A549 (cell line): ENCODE measurements at regions not wholly inside any gene's neighbourhood (a gene's known extent, or its start where the extent isn't known, plus 50 kb on each side); places are given as distances from the start of the nearest gene placed in this dataset.

Experiments used
- ATAC-seq, 2 experiments: fragments of 200-7000 bp in 1 of 2; fragments of >200 bp in 1 of 2; cut with Nextera tagmentation in 1 of 2; cut with Tn5 transposase in 1 of 2; 3 replicates each; pipeline versions ENCODE4 v1.8.0 to v1.9.1; 2018 to 2020; ENCODE audit warnings: mild to moderate bottlenecking in 1 of 2, moderate library complexity in 1 of 2
- CTCF ChIA-PET: fragments of 300-600 bp; sonication (Branson Sonifier 250); formaldehyde crosslinking; extraction: SDS; loops from one replicate; lab custom pipeline; 2021; ENCODE audit warnings: antibody characterized with exemption, inconsistent platforms; lab: Yijun Ruan, JAX
- POLR2A ChIA-PET: fragments of 350-600 bp; formaldehyde crosslinking; extraction: SDS; loops from one replicate; lab custom pipeline; 2021; ENCODE audit warnings: antibody characterized with exemption, inconsistent platforms; lab: Yijun Ruan, JAX
- DNase-seq, 2 experiments: peaks; one replicate each; pipeline versions ENCODE4 v3.0.0 to v3.0.0-alpha.2; 2011 to 2016; ENCODE audit warnings: low read depth in 1 of 2, low spot score in 1 of 2
- FAIRE-seq: peaks from 2 replicates; lab custom pipeline; 2011; peaks lifted over from hg19 to GRCh38; lab: Jason Lieb, UNC
- H3K27ac ChIP-seq, 2 experiments: fragments of >200 bp; sonication (Bioruptor Twin); formaldehyde crosslinking; 3 replicates each; pipeline ENCODE4 v1.5.1; 2016 to 2017
- H3K4me1 ChIP-seq: fragments of >200 bp; sonication (Bioruptor Twin); formaldehyde crosslinking; 3 replicates; pipeline ENCODE4 v1.6.1; 2016
- H3K4me2 ChIP-seq: fragments of >200 bp; sonication (Bioruptor Twin); formaldehyde crosslinking; 3 replicates; pipeline ENCODE4 v1.6.1; 2016
- H3K4me3 ChIP-seq: fragments of >200 bp; sonication (Bioruptor Twin); formaldehyde crosslinking; 3 replicates; pipeline ENCODE4 v1.5.1; 2016
- H3K9me3 ChIP-seq: fragments of >200 bp; sonication (Bioruptor Twin); formaldehyde crosslinking; 3 replicates; pipeline ENCODE4 v1.6.1; 2016
- CBX2 ChIP-seq: fragments of 200-600 bp; sonication (generic); IDR thresholded peaks from 2 replicates; pipeline ENCODE4 v1.6.1; 2016; ENCODE audit warnings: low read depth, mild to moderate bottlenecking, borderline replicate concordance
- CBX8 ChIP-seq: fragments of 200-600 bp; sonication (generic); IDR thresholded peaks from 2 replicates; pipeline ENCODE4 v1.6.1; 2016
- CEBPB ChIP-seq, 2 experiments: fragments of >200 bp in 1 of 2; sonication (Bioruptor Twin) in 1 of 2; formaldehyde crosslinking in 1 of 2; IDR thresholded peaks; 2 replicates each; pipeline ENCODE4 v1.6.1; 2012 to 2016
- CHD4 ChIP-seq: fragments of 200-600 bp; sonication (generic); IDR thresholded peaks from 2 replicates; pipeline ENCODE4 v1.6.1; 2016; ENCODE audit warnings: antibody characterized with exemption, mild to moderate bottlenecking, borderline replicate concordance
- FOSB ChIP-seq: fragments of 250-450 bp; sonication (Bioruptor Pico); IDR thresholded peaks from 2 replicates; pipeline ENCODE4 v1.5.0; 2020; ENCODE audit warnings: mild to moderate bottlenecking, moderate library complexity
- FOXS1 ChIP-seq: fragments of 250-450 bp; sonication (Bioruptor Pico); IDR thresholded peaks from 2 replicates; pipeline ENCODE4 v1.5.0; 2020; ENCODE audit warnings: mild to moderate bottlenecking, moderate library complexity
- HOXB13 ChIP-seq: fragments of 250-450 bp; sonication (Bioruptor Pico); IDR thresholded peaks from 2 replicates; pipeline ENCODE4 v1.5.0; 2020; ENCODE audit warnings: low read depth, mild to moderate bottlenecking, moderate library complexity
- JUNB ChIP-seq: fragments of >200 bp; sonication (Bioruptor Twin); formaldehyde crosslinking; IDR thresholded peaks from 2 replicates; pipeline ENCODE4 v1.6.1; 2016
- KDM1A ChIP-seq: fragments of 200-600 bp; sonication (generic); IDR thresholded peaks from 2 replicates; pipeline ENCODE4 v1.6.1; 2016; ENCODE audit warnings: low read depth, mild to moderate bottlenecking
- MAFK ChIP-seq: fragments of 450-650 bp; IDR thresholded peaks from 2 replicates; pipeline ENCODE4 v1.6.1; 2014; ENCODE audit not compliant: partially characterized antibody
- MAZ ChIP-seq: fragments of 150-350 bp; IDR thresholded peaks from 2 replicates; pipeline ENCODE4 v1.6.1; 2014; ENCODE audit warnings: antibody characterized with exemption, low read depth, low read length, borderline replicate concordance
- NPAS2 ChIP-seq: fragments of 250-450 bp; sonication (Bioruptor Pico); IDR thresholded peaks from 2 replicates; pipeline ENCODE4 v1.8.0; 2022; ENCODE audit warnings: mild to moderate bottlenecking, moderate library complexity, borderline replicate concordance
- PHF8 ChIP-seq: fragments of 200-600 bp; sonication (generic); IDR thresholded peaks from 2 replicates; pipeline ENCODE4 v1.6.1; 2016; ENCODE audit warnings: low read depth, mild to moderate bottlenecking, antibody characterized with exemption, moderate library complexity, borderline replicate concordance
- POLR2AphosphoS2 ChIP-seq: conservative IDR thresholded peaks from 2 replicates; pipeline ENCODE4 v1.6.1; 2012; ENCODE audit warnings: low read length, improper control_type of control experiment, inconsistent platforms
- RAD21 ChIP-seq, 2 experiments: fragments of >200 bp in 1 of 2; sonication (Bioruptor Twin) in 1 of 2; formaldehyde crosslinking in 1 of 2; IDR thresholded peaks in 1 of 2; conservative IDR thresholded peaks in 1 of 2; 2 replicates in 1 of 2; 3 replicates in 1 of 2; pipeline ENCODE4 v1.6.1; 2012 to 2018; ENCODE audit warnings: inconsistent platforms in 1 of 2
- RARB ChIP-seq: fragments of 250-450 bp; sonication (Bioruptor Pico); IDR thresholded peaks from 2 replicates; pipeline ENCODE4 v1.8.0; 2021; ENCODE audit warnings: mild to moderate bottlenecking, moderate library complexity
- RNF2 ChIP-seq: fragments of 200-600 bp; sonication (generic); IDR thresholded peaks from 2 replicates; pipeline ENCODE4 v1.6.1; 2016; ENCODE audit warnings: low read depth, mild to moderate bottlenecking, antibody characterized with exemption, moderate library complexity, borderline replicate concordance
- SMC3 ChIP-seq: fragments of >200 bp; sonication (Bioruptor Twin); formaldehyde crosslinking; IDR thresholded peaks from 3 replicates; pipeline ENCODE4 v1.6.1; 2018; ENCODE audit warnings: inconsistent platforms
- TFCP2L1 ChIP-seq: fragments of 250-450 bp; sonication (Bioruptor Pico); IDR thresholded peaks from 2 replicates; pipeline ENCODE4 v1.5.0; 2021; ENCODE audit warnings: mild to moderate bottlenecking
- TP53 ChIP-seq: fragments of 250-450 bp; sonication (Bioruptor Pico); IDR thresholded peaks from 2 replicates; pipeline ENCODE4 v1.5.0; 2021; ENCODE audit warnings: mild to moderate bottlenecking, moderate library complexity
- ZFP36 ChIP-seq: fragments of 450-650 bp; IDR thresholded peaks from 2 replicates; pipeline ENCODE4 v1.6.1; 2014; ENCODE audit warnings: borderline replicate concordance; ENCODE audit not compliant: partially characterized antibody
- ZNF302 ChIP-seq: fragments of 250-450 bp; sonication (Bioruptor Pico); IDR thresholded peaks from 2 replicates; pipeline ENCODE4 v1.9.0; 2021; ENCODE audit warnings: inconsistent platforms, mild to moderate bottlenecking, moderate library complexity
- ZSCAN20 ChIP-seq: fragments of 250-450 bp; sonication (Bioruptor Pico); IDR thresholded peaks from 2 replicates; pipeline ENCODE4 v1.8.0; 2022; ENCODE audit warnings: mild to moderate bottlenecking, moderate library complexity
- WGBS: methylation state at CpG from one replicate; pipeline ENCODE4 v1.1.6; 2017; ENCODE audit errors: missing lambda C conversion rate; 5-methylcytosine and 5-hydroxymethylcytosine counted together
- TF ChIP-seq, protein P1 (sequence below): fragments of >200 bp; sonication (Bioruptor Twin); formaldehyde crosslinking; IDR thresholded peaks from 2 replicates; pipeline ENCODE4 v1.6.1; 2016
- TF ChIP-seq, protein P2 (sequence below): fragments of >200 bp; sonication (Bioruptor Twin); formaldehyde crosslinking; IDR thresholded peaks from 3 replicates; pipeline ENCODE4 v1.6.1; 2016
- TF ChIP-seq, protein P3 (sequence below): fragments of 450-650 bp; IDR thresholded peaks from 2 replicates; pipeline ENCODE4 v1.6.1; 2014; ENCODE audit warnings: antibody characterized with exemption
- TF ChIP-seq, protein P4 (sequence below): fragments of 150-350 bp; IDR thresholded peaks from 2 replicates; pipeline ENCODE4 v1.6.1; 2014; ENCODE audit warnings: low read depth, mild to moderate bottlenecking, low read length
- TF ChIP-seq, protein P5 (sequence below): fragments of 250-450 bp; sonication (Bioruptor Pico); IDR thresholded peaks from 2 replicates; pipeline ENCODE4 v1.5.0; 2021; ENCODE audit warnings: mild to moderate bottlenecking, moderate library complexity, borderline replicate concordance

DNA sequence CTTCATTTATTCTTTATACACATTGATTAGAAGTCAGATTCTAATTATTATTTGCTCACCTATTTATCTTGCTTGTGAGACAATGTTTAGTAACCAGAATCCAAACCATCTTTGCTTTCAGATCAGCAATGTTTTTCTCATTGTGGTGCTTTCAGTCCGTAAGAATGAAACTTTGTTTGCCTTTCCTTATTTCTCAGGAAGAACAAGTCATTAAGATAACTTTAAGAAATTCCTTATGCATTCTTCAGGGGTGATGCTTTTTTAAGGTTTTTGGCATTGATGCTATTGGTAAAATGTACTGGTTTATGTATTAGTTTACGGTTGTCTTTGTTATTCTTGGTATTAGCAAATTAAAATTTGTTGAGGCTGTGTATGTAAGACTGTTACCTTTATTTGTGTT lies 120.8 kb upstream of the POU1F1 start:
- DNase-seq (no peak), FAIRE-seq (no peak), ATAC-seq (no peak)
- Histone ChIP-seq H3K27ac (no peak overlapping the region), H3K9me3 (peaks cover 4% of the 10 kb centered on the region; the same call in 1 of the 3 replicates), H3K4me3 (no peak overlapping the region), H3K4me1 (no peaks in the 10 kb centered on the region), H3K4me2 (no peak overlapping the region)
- ChIA-PET CTCF (interaction anchor here (0.6 to 1.1 kb wide), 2 partner anchors 10 to 36 kb away, joined by 3 read pairs; no protein-coding TSS in a partner anchor), POLR2A (no interaction called here)
- TF ChIP-seq ZNF302 (CRISPR knock-in tag) = no peak
- TF ChIP-seq, protein P1, sequence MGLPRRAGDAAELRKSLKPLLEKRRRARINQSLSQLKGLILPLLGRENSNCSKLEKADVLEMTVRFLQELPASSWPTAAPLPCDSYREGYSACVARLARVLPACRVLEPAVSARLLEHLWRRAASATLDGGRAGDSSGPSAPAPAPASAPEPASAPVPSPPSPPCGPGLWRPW = no peak
- WGBS = 45% methylated on average over 2 of the region's 2 CpGs

DNA sequence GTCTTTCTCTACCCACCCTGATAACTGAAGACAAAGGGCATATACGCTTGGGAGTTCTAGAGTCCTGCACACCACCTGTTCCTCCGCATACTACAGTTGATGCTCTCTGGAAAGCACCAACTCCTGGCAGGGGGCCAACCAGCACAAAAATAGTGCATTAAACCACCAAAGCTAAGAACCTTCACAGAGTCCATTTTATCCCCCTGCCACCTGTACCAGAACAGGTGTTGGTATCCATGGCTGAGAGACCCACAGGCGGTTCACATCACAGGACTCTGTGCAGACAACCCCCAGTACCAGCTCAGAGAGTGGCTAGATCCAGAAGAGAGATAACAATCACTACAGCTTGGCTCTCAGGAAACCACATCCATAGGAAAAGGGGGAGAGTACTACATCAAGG lies 114.4 kb upstream of the POU1F1 start:
- Histone ChIP-seq H3K4me1 (no peaks in the 10 kb centered on the region), H3K27ac (no peak overlapping the region), H3K4me2 (no peak overlapping the region), H3K4me3 (no peak overlapping the region), H3K9me3 (peaks cover 4% of the 10 kb centered on the region; the same call in 1 of the 3 replicates)
- no peak for DNase-seq
- TF ChIP-seq FOXS1 (no peak), RAD21 (conservative IDR thresholded peaks at IDR 0.05 in 1 of 2, IDR thresholded peaks at IDR 0.05 in 1 of 2) (no peak), SMC3 (no peak), KDM1A (no peak), RNF2 (no peak), JUNB (no peak), MAZ (no peak), TP53 (CRISPR knock-in tag) (no peak), RARB (CRISPR knock-in tag) (no peak), PHF8 (no peak), CBX2 (no peak), TFCP2L1 (no peak), ZNF302 (CRISPR knock-in tag) (no peak), HOXB13 (CRISPR knock-in tag) (no peak), POLR2AphosphoS2 (no peak), CHD4 (no peak)
- TF ChIP-seq, protein P2, sequence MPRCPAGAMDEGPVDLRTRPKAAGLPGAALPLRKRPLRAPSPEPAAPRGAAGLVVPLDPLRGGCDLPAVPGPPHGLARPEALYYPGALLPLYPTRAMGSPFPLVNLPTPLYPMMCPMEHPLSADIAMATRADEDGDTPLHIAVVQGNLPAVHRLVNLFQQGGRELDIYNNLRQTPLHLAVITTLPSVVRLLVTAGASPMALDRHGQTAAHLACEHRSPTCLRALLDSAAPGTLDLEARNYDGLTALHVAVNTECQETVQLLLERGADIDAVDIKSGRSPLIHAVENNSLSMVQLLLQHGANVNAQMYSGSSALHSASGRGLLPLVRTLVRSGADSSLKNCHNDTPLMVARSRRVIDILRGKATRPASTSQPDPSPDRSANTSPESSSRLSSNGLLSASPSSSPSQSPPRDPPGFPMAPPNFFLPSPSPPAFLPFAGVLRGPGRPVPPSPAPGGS = no peak
- TF ChIP-seq, protein P3, sequence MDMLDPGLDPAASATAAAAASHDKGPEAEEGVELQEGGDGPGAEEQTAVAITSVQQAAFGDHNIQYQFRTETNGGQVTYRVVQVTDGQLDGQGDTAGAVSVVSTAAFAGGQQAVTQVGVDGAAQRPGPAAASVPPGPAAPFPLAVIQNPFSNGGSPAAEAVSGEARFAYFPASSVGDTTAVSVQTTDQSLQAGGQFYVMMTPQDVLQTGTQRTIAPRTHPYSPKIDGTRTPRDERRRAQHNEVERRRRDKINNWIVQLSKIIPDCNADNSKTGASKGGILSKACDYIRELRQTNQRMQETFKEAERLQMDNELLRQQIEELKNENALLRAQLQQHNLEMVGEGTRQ = no peak
- TF ChIP-seq, protein P4, sequence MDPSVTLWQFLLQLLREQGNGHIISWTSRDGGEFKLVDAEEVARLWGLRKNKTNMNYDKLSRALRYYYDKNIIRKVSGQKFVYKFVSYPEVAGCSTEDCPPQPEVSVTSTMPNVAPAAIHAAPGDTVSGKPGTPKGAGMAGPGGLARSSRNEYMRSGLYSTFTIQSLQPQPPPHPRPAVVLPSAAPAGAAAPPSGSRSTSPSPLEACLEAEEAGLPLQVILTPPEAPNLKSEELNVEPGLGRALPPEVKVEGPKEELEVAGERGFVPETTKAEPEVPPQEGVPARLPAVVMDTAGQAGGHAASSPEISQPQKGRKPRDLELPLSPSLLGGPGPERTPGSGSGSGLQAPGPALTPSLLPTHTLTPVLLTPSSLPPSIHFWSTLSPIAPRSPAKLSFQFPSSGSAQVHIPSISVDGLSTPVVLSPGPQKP = no peak
- POLR2A ChIA-PET = no interaction called here
- CTCF ChIA-PET = interaction anchor here (1.2 kb wide), 1 partner anchor 9 kb away, joined by 3 read pairs; no protein-coding TSS in a partner anchor
- 94% methylated on average over 3 of the region's 3 CpGs for WGBS
- no peak for ATAC-seq
- FAIRE-seq = no peak

DNA sequence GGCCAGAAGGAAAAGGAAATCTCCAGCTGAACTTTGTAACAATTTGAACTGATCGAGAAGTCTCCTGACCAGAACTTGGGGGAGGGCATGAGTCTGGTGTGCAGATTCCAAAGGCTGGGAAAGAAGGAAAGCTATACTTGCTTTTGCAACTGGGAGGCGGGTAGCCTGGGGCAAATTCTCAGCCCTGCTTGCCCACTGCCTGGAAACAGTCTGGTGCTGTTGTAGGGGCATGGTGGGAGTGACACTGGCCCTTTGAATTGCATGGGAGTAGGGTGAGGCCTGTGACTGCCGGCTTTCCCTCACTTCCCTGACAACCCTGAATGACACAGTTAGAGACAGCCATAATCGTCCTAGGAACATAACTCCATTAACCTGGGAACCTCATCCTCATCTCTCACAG lies 114.0 kb upstream of the POU1F1 start:
- no peak overlapping the region for H3K4me2 ChIP-seq
- no peak overlapping the region for H3K4me3 ChIP-seq
- DNase-seq (no peak), FAIRE-seq (no peak), ATAC-seq (no peak)
- 71% methylated on average over 4 of the region's 4 CpGs for WGBS
- H3K4me1 ChIP-seq = no peaks in the 10 kb centered on the region
- ChIA-PET POLR2A (no interaction called here), CTCF (interaction anchor here (1.2 kb wide), 1 partner anchor 9 kb away, joined by 3 read pairs; no protein-coding TSS in a partner anchor)
- peaks cover 4% of the 10 kb centered on the region; the same call in 1 of the 3 replicates for H3K9me3 ChIP-seq
- no peak overlapping the region for H3K27ac ChIP-seq
- TF ChIP-seq, protein P3 = no peak
- TF ChIP-seq PHF8 (no peak), RARB (CRISPR knock-in tag) (no peak), HOXB13 (CRISPR knock-in tag) (no peak), POLR2AphosphoS2 (no peak), NPAS2 (CRISPR knock-in tag) (no peak), CBX2 (no peak), MAFK (no peak), SMC3 (no peak), ZSCAN20 (CRISPR knock-in tag) (no peak), FOSB (CRISPR knock-in tag) (no peak), CEBPB (IDR thresholded peaks at IDR 0.05) (no peak), TP53 (CRISPR knock-in tag) (no peak), ZFP36 (no peak), CBX8 (no peak)
- TF ChIP-seq, protein P5, sequence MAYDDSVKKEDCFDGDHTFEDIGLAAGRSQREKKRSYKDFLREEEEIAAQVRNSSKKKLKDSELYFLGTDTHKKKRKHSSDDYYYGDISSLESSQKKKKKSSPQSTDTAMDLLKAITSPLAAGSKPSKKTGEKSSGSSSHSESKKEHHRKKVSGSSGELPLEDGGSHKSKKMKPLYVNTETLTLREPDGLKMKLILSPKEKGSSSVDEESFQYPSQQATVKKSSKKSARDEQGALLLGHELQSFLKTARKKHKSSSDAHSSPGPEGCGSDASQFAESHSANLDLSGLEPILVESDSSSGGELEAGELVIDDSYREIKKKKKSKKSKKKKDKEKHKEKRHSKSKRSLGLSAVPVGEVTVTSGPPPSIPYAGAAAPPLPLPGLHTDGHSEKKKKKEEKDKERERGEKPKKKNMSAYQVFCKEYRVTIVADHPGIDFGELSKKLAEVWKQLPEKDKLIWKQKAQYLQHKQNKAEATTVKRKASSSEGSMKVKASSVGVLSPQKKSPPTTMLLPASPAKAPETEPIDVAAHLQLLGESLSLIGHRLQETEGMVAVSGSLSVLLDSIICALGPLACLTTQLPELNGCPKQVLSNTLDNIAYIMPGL (CRISPR knock-in tag) = no peak
